BLaER1 treated with 17β-estradiol and CSF1 and Interleukin-3, amounts not matched to agents 10 nM and 100 nM (cell line): ENCODE measurements at regions not wholly inside any gene's neighbourhood (a gene's known extent, or its start where the extent isn't known, plus 50 kb on each side); places are given as distances from the start of the nearest gene placed in this dataset.

Experiments
- H3K27ac ChIP-seq, 11 experiments: shearing (Covaris generic); formaldehyde crosslinking; 2 replicates each; pipeline ENCODE4 v1.8.1; 2022
- H3K27me3 ChIP-seq, 11 experiments: shearing (Covaris generic); formaldehyde crosslinking; 2 replicates each; pipeline ENCODE4 v1.8.1; 2022
- H3K36me3 ChIP-seq, 11 experiments: shearing (Covaris generic); formaldehyde crosslinking; 2 replicates each; pipeline ENCODE4 v1.8.1; 2022
- H3K4me1 ChIP-seq, 10 experiments: shearing (Covaris generic); formaldehyde crosslinking; 2 replicates each; pipeline ENCODE4 v1.8.1; 2022
- H3K4me2 ChIP-seq, 11 experiments: shearing (Covaris generic); formaldehyde crosslinking; 2 replicates each; pipeline ENCODE4 v1.8.1; 2022
- H3K4me3 ChIP-seq, 10 experiments: shearing (Covaris generic); formaldehyde crosslinking; 2 replicates each; pipeline ENCODE4 v1.8.1; 2022
- H3K9ac ChIP-seq, 11 experiments: shearing (Covaris generic); formaldehyde crosslinking; 2 replicates each; pipeline ENCODE4 v1.8.1; 2022
- H3K9me3 ChIP-seq, 11 experiments: shearing (Covaris generic); formaldehyde crosslinking; replicated peaks in 1 of 11; 2 replicates each; pipeline ENCODE4 v1.8.1; 2022
- H4K20me1 ChIP-seq, 11 experiments: shearing (Covaris generic); formaldehyde crosslinking; 2 replicates each; pipeline ENCODE4 v1.8.1; 2022
- Cebpa-rat ChIP-seq, 11 experiments: shearing (Covaris generic); IDR thresholded peaks; 2 replicates each; pipeline ENCODE4 v1.8.1; 2022

DNA sequence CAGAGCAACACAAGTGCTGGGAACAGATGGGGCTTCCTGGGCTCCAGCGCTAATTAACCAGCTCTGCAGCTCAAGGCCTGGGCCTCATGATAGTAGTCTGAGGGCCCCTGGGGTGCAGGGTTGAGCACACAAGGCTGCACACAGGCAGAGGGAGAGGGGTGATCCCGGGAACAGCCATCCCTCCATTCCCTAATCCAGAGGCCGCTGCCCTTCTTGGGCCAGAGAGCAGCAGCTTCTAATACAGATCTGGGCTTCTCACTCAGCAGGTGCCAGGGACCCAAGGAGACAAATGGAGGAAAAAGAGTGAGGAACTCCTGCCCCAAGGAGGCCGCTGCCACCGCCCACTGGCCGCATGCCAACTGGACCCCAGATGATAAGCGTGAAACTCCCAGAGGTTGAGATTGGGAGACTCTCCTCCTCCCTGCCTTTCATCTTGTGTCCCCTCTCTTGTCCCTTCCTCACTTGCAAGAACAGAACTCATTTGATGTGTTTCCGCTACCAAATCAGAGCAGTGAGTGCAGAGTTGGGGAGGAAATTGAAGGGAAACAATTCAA lies 58.0 kb upstream of the IFNAR2 start:
- no peaks in the 10 kb centered on the region; a peak in 1 of 22 replicates for H4K20me1 ChIP-seq
- no peaks in the 10 kb centered on the region for H3K36me3 ChIP-seq
- peaks cover 7 to 29% (median 12%) of the 10 kb centered on the region in 11 experiments; a peak in 19 of 22 replicates for H3K9me3 ChIP-seq
- no peaks in the 10 kb centered on the region for H3K27me3 ChIP-seq
- H3K4me2 ChIP-seq: no peak overlapping the region
- TF ChIP-seq Cebpa-rat (IDR thresholded peaks at IDR 0.05): no peak
- H3K27ac ChIP-seq: no peak overlapping the region
- H3K4me3 ChIP-seq: no peak overlapping the region
- H3K4me1 ChIP-seq: peaks cover 0 to 7% (median 0%) of the 10 kb centered on the region in 10 experiments; a peak in 2 of 20 replicates
- H3K9ac ChIP-seq: no peak overlapping the region

DNA sequence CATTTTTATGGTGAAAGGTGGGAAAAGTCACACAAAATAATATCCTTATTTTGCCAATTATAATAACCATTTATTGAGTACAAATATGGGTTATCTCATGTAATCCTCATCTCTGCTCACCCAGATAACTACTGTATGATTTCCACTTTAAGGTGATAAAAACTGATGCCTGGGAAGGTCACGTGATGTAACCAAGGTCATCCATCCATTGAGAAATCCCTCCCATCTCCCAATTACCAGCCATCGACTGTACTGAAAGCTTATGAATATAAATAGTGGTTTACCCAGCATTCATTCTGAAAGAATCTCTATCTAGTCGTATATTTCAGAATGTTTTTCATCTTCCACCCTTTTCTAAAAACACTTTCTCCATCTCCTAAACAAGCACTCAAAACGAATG lies 55.0 kb upstream of the IFNAR2 start:
- Histone ChIP-seq H3K36me3 (no peaks in the 10 kb centered on the region), H3K4me2 (no peak overlapping the region), H3K27ac (no peak overlapping the region), H3K4me1 (no peaks in the 10 kb centered on the region), H3K4me3 (no peak overlapping the region), H3K27me3 (no peaks in the 10 kb centered on the region), H3K9me3 (0 out of 22 replicates have a peak, but pooled peaks cover 0 to 1% (median 0%) of the 10 kb centered on the region in 11 experiments), H4K20me1 (no peaks in the 10 kb centered on the region; a peak in 1 of 22 replicates), H3K9ac (no peak overlapping the region)
- TF ChIP-seq Cebpa-rat (IDR thresholded peaks at IDR 0.05): no peak
